Esophagus muscularis mucosa (tissue), 4 donors: ENCODE measurements at regions not wholly inside any gene's neighbourhood (a gene's known extent, or its start where the extent isn't known, plus 50 kb on each side); places are given as distances from the start of the nearest gene placed in this dataset.

Experiments used
- DNase-seq: peaks from one replicate; pipeline ENCODE4 v3.0.0-alpha.2; 2017; ENCODE audit errors: extremely low spot score
- H3K27ac ChIP-seq, 4 donors: fragments of 200-600 bp; sonication (generic); replicated peaks in 1 of 4; 1 replicate in 3 of 4; 2 replicates in 1 of 4; pipeline ENCODE4 v1.5.1; 2016 to 2019; ENCODE audit warnings: mild to moderate bottlenecking in 1 of 4
- H3K27me3 ChIP-seq, 4 donors: fragments of 200-600 bp; sonication (generic); one replicate each; pipeline versions ENCODE4 v1.5.1 to v1.6.0; 2016 to 2019
- H3K36me3 ChIP-seq, 4 donors: fragments of 200-600 bp; sonication (generic); one replicate each; pipeline ENCODE4 v1.5.1; 2016 to 2019
- H3K4me1 ChIP-seq, 4 donors: fragments of 200-600 bp; sonication (generic); one replicate each; pipeline ENCODE4 v1.5.1; 2016 to 2019
- H3K4me3 ChIP-seq, 4 donors: fragments of 200-600 bp; sonication (generic); 1 replicate in 2 of 4; 2 replicates in 2 of 4; pipeline ENCODE4 v1.5.1; 2016 to 2019; ENCODE audit warnings: mild to moderate bottlenecking in 4 of 4, moderate library complexity in 1 of 4
- H3K9me3 ChIP-seq, 4 donors: fragments of 200-600 bp; sonication (generic); 1 replicate in 3 of 4; 2 replicates in 1 of 4; pipeline ENCODE4 v1.5.1; 2016 to 2019
- CTCF ChIP-seq, 3 experiments: fragments of 200-600 bp in 2 of 3; fragments of 450-650 bp in 1 of 3; sonication (generic) in 2 of 3; IDR thresholded peaks; one replicate each; pipeline ENCODE4 v1.5.1; 2017 to 2019; ENCODE audit warnings: antibody characterized with exemption in 3 of 3, mild to moderate bottlenecking in 2 of 3, moderate library complexity in 1 of 3
- EP300 ChIP-seq: sonication (generic); formaldehyde crosslinking; IDR thresholded peaks from one replicate; pipeline ENCODE4 v1.6.1; 2017; ENCODE audit warnings: antibody characterized with exemption
- POLR2A ChIP-seq: fragments of 450-650 bp; IDR thresholded peaks from one replicate; pipeline ENCODE4 v1.6.1; 2017; ENCODE audit warnings: antibody characterized with exemption, moderate library complexity, mild to moderate bottlenecking, low read depth
- POLR2AphosphoS5 ChIP-seq, 2 donors: sonication (generic); formaldehyde crosslinking; IDR thresholded peaks; one replicate each; pipeline ENCODE4 v1.6.1; 2017; ENCODE audit warnings: antibody characterized with exemption in 2 of 2
- WGBS: methylation state at CpG from one replicate; pipeline ENCODE4 v1.1.5; 2018; 5-methylcytosine and 5-hydroxymethylcytosine counted together
- intact Hi-C: fragments of 100-400 bp; cut with DNase I; formaldehyde crosslinking; loops from one replicate; pipeline ENCODE4 v1.15.1; 2023

- WGBS, result 83% methylated on average over 2 of the region's 2 CpGs
- DNase-seq, result no peak
- H3K36me3 ChIP-seq, result no peaks in the 10 kb centered on the region
- H3K4me1 ChIP-seq, result no peaks in the 10 kb centered on the region
- no peak for TF ChIP-seq POLR2AphosphoS5 (IDR thresholded peaks at IDR 0.05)
- TF ChIP-seq EP300, result no peak
- no peak for TF ChIP-seq POLR2A
- no peak for TF ChIP-seq CTCF (IDR thresholded peaks at IDR 0.05)
- no peak overlapping the region for H3K27ac ChIP-seq
- peaks cover 0 to 4% (median 0%) of the 10 kb centered on the region in 4 donors for H3K9me3 ChIP-seq
- intact Hi-C loops, result no loop called here
- H3K4me3 ChIP-seq, result no peak overlapping the region
- H3K27me3 ChIP-seq, result no peaks in the 10 kb centered on the region
Observed at GRCh38 chr6:66771626-66772025, 1064.6 kb upstream of the EYS start.

- H3K4me3 ChIP-seq, result no peak overlapping the region
- H3K36me3 ChIP-seq, result no peaks in the 10 kb centered on the region
- TF ChIP-seq EP300 (no peak), CTCF (IDR thresholded peaks at IDR 0.05) (no peak), POLR2AphosphoS5 (IDR thresholded peaks at IDR 0.05) (no peak), POLR2A (no peak)
- H3K27ac ChIP-seq, result no peak overlapping the region
- no peaks in the 10 kb centered on the region for H3K27me3 ChIP-seq
- intact Hi-C loops, result no loop called here
- no peaks in the 10 kb centered on the region for H3K4me1 ChIP-seq
- DNase-seq, result no peak
- H3K9me3 ChIP-seq, result no peaks in the 10 kb centered on the region
Observed at GRCh38 chr6:66751630-66752029, 1044.6 kb upstream of the EYS start.

- WGBS, result 75% methylated on average over 1 of the region's 1 CpG
- Histone ChIP-seq H3K4me3 (no peak overlapping the region), H3K4me1 (no peaks in the 10 kb centered on the region), H3K9me3 (no peaks in the 10 kb centered on the region), H3K27me3 (no peaks in the 10 kb centered on the region), H3K36me3 (no peaks in the 10 kb centered on the region), H3K27ac (no peak overlapping the region)
- intact Hi-C loops, result no loop called here
- no peak for DNase-seq
- TF ChIP-seq POLR2A (no peak), POLR2AphosphoS5 (IDR thresholded peaks at IDR 0.05) (no peak), EP300 (no peak), CTCF (IDR thresholded peaks at IDR 0.05) (no peak)
Observed at GRCh38 chr6:66740346-66740745, 1033.3 kb upstream of the EYS start.

- 52% methylated on average over 5 of the region's 5 CpGs for WGBS
- TF ChIP-seq EP300 (no peak), POLR2AphosphoS5 (IDR thresholded peaks at IDR 0.05) (no peak), CTCF (IDR thresholded peaks at IDR 0.05) (no peak), POLR2A (no peak)
- no peaks in the 10 kb centered on the region for H3K4me1 ChIP-seq
- DNase-seq, result no peak
- intact Hi-C loops, result no loop called here
- H3K4me3 ChIP-seq, result no peak overlapping the region
- H3K9me3 ChIP-seq, result no peaks in the 10 kb centered on the region
- H3K27ac ChIP-seq, result no peak overlapping the region
- no peaks in the 10 kb centered on the region for H3K27me3 ChIP-seq
- no peaks in the 10 kb centered on the region for H3K36me3 ChIP-seq
Observed at GRCh38 chr6:66735106-66735890, 1028.3 kb upstream of the EYS start.

- Histone ChIP-seq H3K27ac (no peak overlapping the region), H3K9me3 (no peaks in the 10 kb centered on the region), H3K4me3 (no peak overlapping the region), H3K4me1 (no peaks in the 10 kb centered on the region), H3K27me3 (no peaks in the 10 kb centered on the region), H3K36me3 (no peaks in the 10 kb centered on the region)
- TF ChIP-seq POLR2A (no peak), POLR2AphosphoS5 (IDR thresholded peaks at IDR 0.05) (no peak), EP300 (no peak), CTCF (IDR thresholded peaks at IDR 0.05) (no peak)
- intact Hi-C loops, result no loop called here
- 85% methylated on average over 1 of the region's 1 CpG for WGBS
- no peak for DNase-seq
Observed at GRCh38 chr6:66731310-66731709, 1024.3 kb upstream of the EYS start.
